HEK293 (cell line): ENCODE measurements at regions not wholly inside any gene's neighbourhood (a gene's known extent, or its start where the extent isn't known, plus 50 kb on each side); places are given as distances from the start of the nearest gene placed in this dataset.

Source experiments
- CTCF ChIA-PET: fragments of 350-600 bp; formaldehyde crosslinking; extraction: SDS; loops from one replicate; lab custom pipeline; 2021; ENCODE audit warnings: antibody characterized with exemption; lab: Yijun Ruan, JAX
- POLR2A ChIA-PET: fragments of 300-600 bp; formaldehyde crosslinking; extraction: SDS; loops from one replicate; lab custom pipeline; 2020; ENCODE audit warnings: antibody characterized with exemption, inconsistent platforms; lab: Yijun Ruan, JAX
- H3K27ac ChIP-seq: fragments of 200-500 bp; sonication (Bioruptor generic); 2 replicates; pipeline ENCODE4 v1.5.1; 2014; ENCODE audit warnings: low read depth, low read length, control low read depth, inconsistent platforms; ENCODE audit errors: extremely low read depth
- H3K36me3 ChIP-seq, 2 experiments: fragments of 200-500 bp in 1 of 2; sonication (Bioruptor generic) in 1 of 2; 1 replicate in 1 of 2; 2 replicates in 1 of 2; pipeline ENCODE4 v1.5.1; 2014 to 2017; ENCODE audit warnings: inconsistent platforms in 2 of 2, low read length in 2 of 2; ENCODE audit not compliant: control insufficient read depth in 2 of 2, insufficient read depth in 1 of 2
- H3K4me1 ChIP-seq: fragments of 200-500 bp; sonication (Bioruptor generic); 2 replicates; pipeline ENCODE4 v1.5.1; 2014; ENCODE audit warnings: mild to moderate bottlenecking, low read length, inconsistent platforms; ENCODE audit not compliant: control insufficient read depth, insufficient read depth
- H3K4me3 ChIP-seq: 2 replicates; pipeline ENCODE4 v1.5.1; 2011; ENCODE audit warnings: low read depth, mild to moderate bottlenecking, control low read depth, low read length, moderate library complexity
- H3K9me3 ChIP-seq: fragments of 200-500 bp; sonication (Bioruptor generic); 2 replicates; pipeline ENCODE4 v1.5.1; 2014; ENCODE audit warnings: low read depth, low read length, inconsistent platforms; ENCODE audit not compliant: control insufficient read depth, insufficient read depth
- KLF7 ChIP-seq: fragments of 450-650 bp; formaldehyde crosslinking; IDR thresholded peaks from 2 replicates; pipeline ENCODE4 v1.5.1; 2016; ENCODE audit warnings: missing biosample characterization, missing genetic modification characterization, borderline replicate concordance
- MZF1 ChIP-seq: fragments of 450-650 bp; formaldehyde crosslinking; IDR thresholded peaks from 2 replicates; pipeline ENCODE4 v1.5.1; 2017; ENCODE audit warnings: missing biosample characterization, missing genetic modification characterization, borderline replicate concordance
- SP2 ChIP-seq: fragments of 450-650 bp; formaldehyde crosslinking; IDR thresholded peaks from 2 replicates; pipeline ENCODE4 v1.5.1; 2016; ENCODE audit warnings: missing biosample characterization, missing genetic modification characterization
- WT1 ChIP-seq: fragments of 450-650 bp; formaldehyde crosslinking; IDR thresholded peaks from 2 replicates; pipeline ENCODE4 v1.5.1; 2016; ENCODE audit warnings: missing biosample characterization, missing genetic modification characterization
- ZBTB21 ChIP-seq: fragments of 450-650 bp; formaldehyde crosslinking; IDR thresholded peaks from 2 replicates; pipeline ENCODE4 v1.5.1; 2017; ENCODE audit warnings: missing biosample characterization, missing genetic modification characterization
- ZNF114 ChIP-seq: fragments of 450-650 bp; formaldehyde crosslinking; IDR thresholded peaks from 2 replicates; pipeline ENCODE4 v1.5.0; 2017; ENCODE audit warnings: missing biosample characterization, missing genetic modification characterization
- ZNF140 ChIP-seq: fragments of 450-650 bp; formaldehyde crosslinking; IDR thresholded peaks from 2 replicates; pipeline ENCODE4 v1.5.1; 2016; ENCODE audit warnings: missing biosample characterization, missing genetic modification characterization
- ZNF19 ChIP-seq: fragments of 450-650 bp; formaldehyde crosslinking; IDR thresholded peaks from 2 replicates; pipeline ENCODE4; 2016; ENCODE audit warnings: missing biosample characterization, missing genetic modification characterization, low read depth
- ZNF239 ChIP-seq: fragments of 450-650 bp; formaldehyde crosslinking; IDR thresholded peaks from 2 replicates; pipeline ENCODE4 v1.5.1; 2016; ENCODE audit warnings: missing biosample characterization, missing genetic modification characterization
- ZNF311 ChIP-seq: fragments of 450-650 bp; formaldehyde crosslinking; IDR thresholded peaks from 2 replicates; pipeline ENCODE4 v1.5.1; 2017; ENCODE audit warnings: missing biosample characterization, missing genetic modification characterization, borderline replicate concordance
- ZNF354C ChIP-seq: fragments of 450-650 bp; formaldehyde crosslinking; IDR thresholded peaks from 2 replicates; pipeline ENCODE4 v1.5.1; 2016; ENCODE audit warnings: missing biosample characterization, missing genetic modification characterization, low read depth, borderline replicate concordance
- ZNF510 ChIP-seq: fragments of 450-650 bp; formaldehyde crosslinking; IDR thresholded peaks from 2 replicates; pipeline ENCODE4 v1.5.1; 2018; ENCODE audit warnings: mild to moderate bottlenecking, missing genetic modification characterization, missing biosample characterization; ENCODE audit not compliant: insufficient replicate concordance
- ZNF544 ChIP-seq: fragments of 450-650 bp; formaldehyde crosslinking; IDR thresholded peaks from 2 replicates; pipeline ENCODE4 v1.5.0; 2017; ENCODE audit warnings: missing biosample characterization, missing genetic modification characterization
- ZSCAN23 ChIP-seq: fragments of 450-650 bp; formaldehyde crosslinking; IDR thresholded peaks from 2 replicates; pipeline ENCODE4 v1.5.1; 2016; ENCODE audit warnings: missing biosample characterization, missing genetic modification characterization
- TF ChIP-seq, protein P1 (sequence below): fragments of 450-650 bp; formaldehyde crosslinking; conservative IDR thresholded peaks from 2 replicates; pipeline ENCODE4 v1.5.1; 2016; ENCODE audit warnings: low read depth, missing biosample characterization, missing genetic modification characterization
- TF ChIP-seq, protein P2 (sequence below): fragments of 450-650 bp; formaldehyde crosslinking; IDR thresholded peaks from 2 replicates; pipeline ENCODE4 v1.5.1; 2017; ENCODE audit warnings: missing biosample characterization, missing genetic modification characterization
- TF ChIP-seq, protein P3 (sequence below): fragments of 450-650 bp; formaldehyde crosslinking; IDR thresholded peaks from 2 replicates; pipeline ENCODE4; 2016; ENCODE audit warnings: missing biosample characterization, missing genetic modification characterization

DNA sequence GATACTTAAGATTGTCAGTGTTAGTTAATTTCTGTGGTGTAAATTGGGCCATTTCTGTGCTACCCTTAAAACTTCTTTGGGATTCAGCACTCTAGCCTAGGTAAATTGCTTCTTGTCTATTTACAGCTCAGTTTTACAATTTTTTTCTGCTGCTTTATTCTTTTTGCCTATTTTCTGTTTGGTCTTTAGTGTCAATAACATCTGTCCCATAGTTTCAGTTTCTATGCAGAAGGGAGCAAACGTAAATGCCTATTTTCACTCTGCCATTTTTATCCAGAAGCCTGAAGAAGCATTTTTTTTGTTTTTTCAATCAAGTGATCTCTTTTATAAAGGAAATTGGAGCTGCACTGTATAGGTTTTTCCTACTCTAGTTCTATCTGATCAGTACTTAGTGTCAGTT lies 564.9 kb upstream of the MEX3C start (continued):
- TF ChIP-seq WT1 (tag by site-specific recombination) = no peak

DNA sequence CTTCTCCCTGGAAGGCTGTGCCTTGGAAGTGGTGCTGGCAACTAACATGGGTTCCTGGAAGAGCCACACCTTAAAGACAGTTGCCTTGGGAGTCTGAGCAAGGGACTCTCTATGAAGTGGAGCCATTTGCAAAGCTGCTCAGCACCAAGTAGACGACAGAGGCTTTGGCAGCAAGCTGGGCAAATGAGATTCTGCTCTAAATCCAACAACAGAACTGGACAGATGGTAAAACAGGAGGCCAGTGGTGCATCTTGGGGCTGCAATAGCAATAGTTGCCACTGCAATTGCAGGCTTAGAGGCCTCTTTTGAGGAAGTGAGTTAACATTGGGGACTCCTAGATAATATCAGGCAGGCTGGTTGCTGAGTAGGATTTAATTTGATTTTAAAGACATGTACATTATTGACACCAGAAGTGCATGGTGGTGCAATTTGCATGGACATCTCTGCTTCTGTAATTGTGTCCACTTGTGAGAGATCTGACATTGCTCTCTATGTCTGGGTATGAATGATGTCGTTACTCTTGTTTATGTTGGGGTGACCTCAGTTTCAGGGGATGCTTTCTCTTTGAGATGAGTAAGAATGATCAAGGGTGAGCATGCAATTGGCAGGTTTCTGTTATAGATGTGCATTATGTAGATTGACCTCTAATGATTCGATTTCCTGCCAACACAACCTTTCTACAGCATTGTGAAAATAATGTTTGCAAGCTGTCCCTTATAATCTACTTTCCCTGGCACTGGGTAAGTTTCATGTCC lies 568.3 kb upstream of the MEX3C start:
- no peak for TF ChIP-seq ZNF114 (tag by site-specific recombination)
- TF ChIP-seq, protein P1, sequence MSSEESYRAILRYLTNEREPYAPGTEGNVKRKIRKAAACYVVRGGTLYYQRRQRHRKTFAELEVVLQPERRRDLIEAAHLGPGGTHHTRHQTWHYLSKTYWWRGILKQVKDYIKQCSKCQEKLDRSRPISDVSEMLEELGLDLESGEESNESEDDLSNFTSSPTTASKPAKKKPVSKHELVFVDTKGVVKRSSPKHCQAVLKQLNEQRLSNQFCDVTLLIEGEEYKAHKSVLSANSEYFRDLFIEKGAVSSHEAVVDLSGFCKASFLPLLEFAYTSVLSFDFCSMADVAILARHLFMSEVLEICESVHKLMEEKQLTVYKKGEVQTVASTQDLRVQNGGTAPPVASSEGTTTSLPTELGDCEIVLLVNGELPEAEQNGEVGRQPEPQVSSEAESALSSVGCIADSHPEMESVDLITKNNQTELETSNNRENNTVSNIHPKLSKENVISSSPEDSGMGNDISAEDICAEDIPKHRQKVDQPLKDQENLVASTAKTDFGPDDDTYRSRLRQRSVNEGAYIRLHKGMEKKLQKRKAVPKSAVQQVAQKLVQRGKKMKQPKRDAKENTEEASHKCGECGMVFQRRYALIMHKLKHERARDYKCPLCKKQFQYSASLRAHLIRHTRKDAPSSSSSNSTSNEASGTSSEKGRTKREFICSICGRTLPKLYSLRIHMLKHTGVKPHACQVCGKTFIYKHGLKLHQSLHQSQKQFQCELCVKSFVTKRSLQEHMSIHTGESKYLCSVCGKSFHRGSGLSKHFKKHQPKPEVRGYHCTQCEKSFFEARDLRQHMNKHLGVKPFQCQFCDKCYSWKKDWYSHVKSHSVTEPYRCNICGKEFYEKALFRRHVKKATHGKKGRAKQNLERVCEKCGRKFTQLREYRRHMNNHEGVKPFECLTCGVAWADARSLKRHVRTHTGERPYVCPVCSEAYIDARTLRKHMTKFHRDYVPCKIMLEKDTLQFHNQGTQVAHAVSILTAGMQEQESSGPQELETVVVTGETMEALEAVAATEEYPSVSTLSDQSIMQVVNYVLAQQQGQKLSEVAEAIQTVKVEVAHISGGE (tag by site-specific recombination) = no peak
- no peak for TF ChIP-seq ZSCAN23 (tag by site-specific recombination)
- TF ChIP-seq ZNF311 = no peak
- TF ChIP-seq, all 188 proteins: peak for 0
- ChIA-PET CTCF (no interaction called here), POLR2A (no interaction called here)
- H3K27ac ChIP-seq = no peak overlapping the region
- H3K4me1 ChIP-seq = no peaks in the 10 kb centered on the region
- no peaks in the 10 kb centered on the region for H3K36me3 ChIP-seq
- H3K4me3 ChIP-seq = no peak overlapping the region
- no peaks in the 10 kb centered on the region for H3K9me3 ChIP-seq

DNA sequence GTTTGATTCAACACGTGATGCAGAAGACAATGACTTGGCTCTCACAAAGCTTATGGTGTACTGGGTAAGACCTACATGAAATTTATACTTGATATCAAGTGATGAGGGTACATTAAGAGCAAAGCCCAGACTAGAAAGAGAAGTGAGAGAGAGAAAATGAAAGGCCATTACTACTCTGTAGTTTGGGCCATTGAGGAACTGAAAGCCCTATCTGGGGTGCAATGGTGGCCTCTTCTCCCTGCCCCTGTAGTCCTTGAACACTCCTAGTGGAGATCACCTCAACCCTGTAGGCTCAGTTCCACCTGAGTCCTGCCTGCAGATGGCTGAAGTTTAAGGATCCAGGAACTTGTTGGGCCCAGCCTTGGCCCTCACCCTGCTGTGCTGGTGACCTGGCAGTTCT lies 569.8 kb upstream of the MEX3C start:
- no peak overlapping the region for H3K4me3 ChIP-seq
- H3K9me3 ChIP-seq = no peaks in the 10 kb centered on the region

More for the DNA sequence above, 569.8 kb upstream of the MEX3C start:
- POLR2A ChIA-PET = no interaction called here
- no peaks in the 10 kb centered on the region for H3K4me1 ChIP-seq
- no peak overlapping the region for H3K27ac ChIP-seq
- TF ChIP-seq ZNF354C (no peak), ZBTB21 (no peak), ZNF510 (tag by site-specific recombination) (no peak), ZNF239 (tag by site-specific recombination) (no peak), KLF7 (tag by site-specific recombination) (no peak), MZF1 (no peak), ZNF19 (tag by site-specific recombination) (no peak), ZNF140 (tag by site-specific recombination) (no peak), ZNF544 (tag by site-specific recombination) (no peak), SP2 (no peak)
- TF ChIP-seq, protein P2, sequence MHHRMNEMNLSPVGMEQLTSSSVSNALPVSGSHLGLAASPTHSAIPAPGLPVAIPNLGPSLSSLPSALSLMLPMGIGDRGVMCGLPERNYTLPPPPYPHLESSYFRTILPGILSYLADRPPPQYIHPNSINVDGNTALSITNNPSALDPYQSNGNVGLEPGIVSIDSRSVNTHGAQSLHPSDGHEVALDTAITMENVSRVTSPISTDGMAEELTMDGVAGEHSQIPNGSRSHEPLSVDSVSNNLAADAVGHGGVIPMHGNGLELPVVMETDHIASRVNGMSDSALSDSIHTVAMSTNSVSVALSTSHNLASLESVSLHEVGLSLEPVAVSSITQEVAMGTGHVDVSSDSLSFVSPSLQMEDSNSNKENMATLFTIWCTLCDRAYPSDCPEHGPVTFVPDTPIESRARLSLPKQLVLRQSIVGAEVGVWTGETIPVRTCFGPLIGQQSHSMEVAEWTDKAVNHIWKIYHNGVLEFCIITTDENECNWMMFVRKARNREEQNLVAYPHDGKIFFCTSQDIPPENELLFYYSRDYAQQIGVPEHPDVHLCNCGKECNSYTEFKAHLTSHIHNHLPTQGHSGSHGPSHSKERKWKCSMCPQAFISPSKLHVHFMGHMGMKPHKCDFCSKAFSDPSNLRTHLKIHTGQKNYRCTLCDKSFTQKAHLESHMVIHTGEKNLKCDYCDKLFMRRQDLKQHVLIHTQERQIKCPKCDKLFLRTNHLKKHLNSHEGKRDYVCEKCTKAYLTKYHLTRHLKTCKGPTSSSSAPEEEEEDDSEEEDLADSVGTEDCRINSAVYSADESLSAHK (tag by site-specific recombination) = no peak
- TF ChIP-seq, protein P3, sequence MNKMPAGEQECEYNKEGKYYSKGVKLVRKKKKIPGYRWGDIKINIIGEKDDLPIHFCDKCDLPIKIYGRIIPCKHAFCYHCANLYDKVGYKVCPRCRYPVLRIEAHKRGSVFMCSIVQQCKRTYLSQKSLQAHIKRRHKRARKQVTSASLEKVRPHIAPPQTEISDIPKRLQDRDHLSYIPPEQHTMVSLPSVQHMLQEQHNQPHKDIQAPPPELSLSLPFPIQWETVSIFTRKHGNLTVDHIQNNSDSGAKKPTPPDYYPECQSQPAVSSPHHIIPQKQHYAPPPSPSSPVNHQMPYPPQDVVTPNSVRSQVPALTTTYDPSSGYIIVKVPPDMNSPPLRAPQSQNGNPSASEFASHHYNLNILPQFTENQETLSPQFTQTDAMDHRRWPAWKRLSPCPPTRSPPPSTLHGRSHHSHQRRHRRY (tag by site-specific recombination) = no peak
- TF ChIP-seq, all 188 proteins: peak for 0
- CTCF ChIA-PET = no interaction called here
- H3K36me3 ChIP-seq = no peaks in the 10 kb centered on the region
